ENCODE measurements at regions not wholly inside any gene's neighbourhood (a gene's known extent, or its start where the extent isn't known, plus 50 kb on each side); places are given as distances from the start of the nearest gene placed in this dataset.
"Not testable (repeated sequence)": the region's sequence is repeated elsewhere in the genome, so short reads cannot be mapped to it uniquely, and the experiment has no call there.

DNA sequence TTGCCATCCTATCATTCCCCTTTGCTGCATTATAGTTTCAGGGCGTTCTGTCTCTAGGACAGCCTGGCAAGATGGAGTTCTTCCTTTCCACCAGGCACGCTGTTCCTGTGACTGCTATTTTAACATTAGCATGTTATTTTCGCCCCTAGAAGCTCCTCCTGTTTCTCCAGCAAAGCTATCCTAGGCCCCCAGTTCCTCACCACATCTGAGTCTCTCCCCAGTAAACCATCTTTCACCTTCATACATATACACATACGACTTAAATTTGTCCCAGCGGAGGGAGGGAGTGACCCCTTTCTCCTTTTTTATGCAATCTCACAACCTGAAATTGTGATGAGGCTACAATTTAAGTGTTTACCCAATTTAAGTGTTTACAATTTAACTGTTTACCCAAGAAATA lies 66.7 kb upstream of the FRMD6 start:
- no peak for DNase-seq (ENCODE audit: low read depth)
- TF ChIP-seq, protein P1, sequence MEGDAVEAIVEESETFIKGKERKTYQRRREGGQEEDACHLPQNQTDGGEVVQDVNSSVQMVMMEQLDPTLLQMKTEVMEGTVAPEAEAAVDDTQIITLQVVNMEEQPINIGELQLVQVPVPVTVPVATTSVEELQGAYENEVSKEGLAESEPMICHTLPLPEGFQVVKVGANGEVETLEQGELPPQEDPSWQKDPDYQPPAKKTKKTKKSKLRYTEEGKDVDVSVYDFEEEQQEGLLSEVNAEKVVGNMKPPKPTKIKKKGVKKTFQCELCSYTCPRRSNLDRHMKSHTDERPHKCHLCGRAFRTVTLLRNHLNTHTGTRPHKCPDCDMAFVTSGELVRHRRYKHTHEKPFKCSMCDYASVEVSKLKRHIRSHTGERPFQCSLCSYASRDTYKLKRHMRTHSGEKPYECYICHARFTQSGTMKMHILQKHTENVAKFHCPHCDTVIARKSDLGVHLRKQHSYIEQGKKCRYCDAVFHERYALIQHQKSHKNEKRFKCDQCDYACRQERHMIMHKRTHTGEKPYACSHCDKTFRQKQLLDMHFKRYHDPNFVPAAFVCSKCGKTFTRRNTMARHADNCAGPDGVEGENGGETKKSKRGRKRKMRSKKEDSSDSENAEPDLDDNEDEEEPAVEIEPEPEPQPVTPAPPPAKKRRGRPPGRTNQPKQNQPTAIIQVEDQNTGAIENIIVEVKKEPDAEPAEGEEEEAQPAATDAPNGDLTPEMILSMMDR (conservative IDR thresholded peaks at IDR 0.05; ENCODE audit: low read depth, low read length): no peak

DNA sequence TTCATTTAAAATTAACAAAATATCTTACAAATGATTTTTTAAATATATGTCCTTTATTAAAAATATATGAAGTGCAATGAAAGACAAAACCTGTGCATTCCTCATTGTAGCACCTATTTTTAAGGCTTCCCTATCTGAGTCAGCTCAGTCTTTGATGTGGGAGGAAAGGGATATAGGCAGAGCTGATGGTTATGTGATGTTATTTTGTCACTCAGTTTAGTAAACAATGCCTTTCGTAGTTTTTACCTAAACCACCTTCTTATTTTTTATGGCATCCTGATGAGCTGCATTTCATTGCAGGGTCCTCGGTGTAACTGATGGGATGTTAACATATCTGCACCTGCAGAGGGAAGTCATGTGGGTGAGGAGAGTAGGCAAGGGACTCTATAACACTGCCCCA lies 58.9 kb upstream of the FRMD6 start:
- DNase-seq (ENCODE audit: low read depth): no peak
- H3K4me3 ChIP-seq (ENCODE audit: low read length): no peak overlapping the region
- TF ChIP-seq, protein P1 (conservative IDR thresholded peaks at IDR 0.05; ENCODE audit: low read depth, low read length): no peak

More for the DNA sequence above, 66.7 kb upstream of the FRMD6 start:
- H3K4me3 ChIP-seq (ENCODE audit: low read length): no peak overlapping the region

DNA sequence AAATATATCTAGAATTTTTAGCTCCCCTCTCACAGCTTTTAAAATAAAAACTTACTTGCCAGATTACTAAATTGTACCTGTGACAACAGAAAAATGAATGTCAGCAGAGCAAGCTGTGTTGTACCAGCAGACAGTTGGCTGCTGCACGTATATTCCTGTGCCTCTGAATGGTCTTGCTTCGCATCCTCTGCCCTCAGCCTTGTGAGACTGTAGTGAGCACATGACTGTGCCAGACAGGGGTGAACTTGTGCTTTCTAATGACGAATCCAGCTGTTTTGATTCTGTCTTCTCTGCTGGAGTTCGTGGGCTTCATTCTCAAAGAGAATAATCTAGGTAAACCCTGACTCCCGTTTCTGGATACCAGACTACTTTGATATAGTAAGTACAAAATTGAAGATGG lies 58.3 kb upstream of the FRMD6 start:
- no peak for DNase-seq (ENCODE audit: low read depth)
- no peak overlapping the region for H3K4me3 ChIP-seq (ENCODE audit: low read length)
- TF ChIP-seq, protein P1 (conservative IDR thresholded peaks at IDR 0.05; ENCODE audit: low read depth, low read length): no peak

DNA sequence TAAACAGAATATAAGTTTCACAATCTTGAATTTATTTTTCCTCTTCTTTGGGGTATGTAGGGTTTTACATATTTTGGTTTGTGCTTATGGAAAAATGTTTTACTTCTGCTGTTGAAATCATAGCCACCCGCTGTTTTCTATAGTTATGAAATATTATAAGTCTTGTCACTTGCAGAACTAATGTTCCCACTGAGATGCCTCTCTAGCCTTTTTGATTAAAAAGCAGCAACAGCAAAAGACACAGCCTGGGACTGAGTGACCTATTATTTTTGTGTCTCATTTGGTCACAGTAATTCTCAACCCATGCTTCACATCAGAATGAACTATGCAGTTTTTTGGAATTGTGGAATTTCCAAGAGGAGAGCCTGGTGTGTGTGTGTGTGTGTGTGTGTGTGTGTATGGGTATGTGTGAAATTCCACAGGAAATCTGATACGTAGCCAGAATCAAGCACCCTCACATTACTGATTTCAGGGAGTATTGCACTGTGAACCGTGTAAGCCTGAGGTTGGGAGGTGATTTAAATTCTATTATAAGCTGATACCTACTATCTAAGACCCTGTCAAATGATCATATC lies 55.7 kb upstream of the FRMD6 start:
- TF ChIP-seq, protein P1 (conservative IDR thresholded peaks at IDR 0.05; ENCODE audit: low read depth, low read length): no peak
- no peak overlapping the region for H3K4me3 ChIP-seq (ENCODE audit: low read length)

DNA sequence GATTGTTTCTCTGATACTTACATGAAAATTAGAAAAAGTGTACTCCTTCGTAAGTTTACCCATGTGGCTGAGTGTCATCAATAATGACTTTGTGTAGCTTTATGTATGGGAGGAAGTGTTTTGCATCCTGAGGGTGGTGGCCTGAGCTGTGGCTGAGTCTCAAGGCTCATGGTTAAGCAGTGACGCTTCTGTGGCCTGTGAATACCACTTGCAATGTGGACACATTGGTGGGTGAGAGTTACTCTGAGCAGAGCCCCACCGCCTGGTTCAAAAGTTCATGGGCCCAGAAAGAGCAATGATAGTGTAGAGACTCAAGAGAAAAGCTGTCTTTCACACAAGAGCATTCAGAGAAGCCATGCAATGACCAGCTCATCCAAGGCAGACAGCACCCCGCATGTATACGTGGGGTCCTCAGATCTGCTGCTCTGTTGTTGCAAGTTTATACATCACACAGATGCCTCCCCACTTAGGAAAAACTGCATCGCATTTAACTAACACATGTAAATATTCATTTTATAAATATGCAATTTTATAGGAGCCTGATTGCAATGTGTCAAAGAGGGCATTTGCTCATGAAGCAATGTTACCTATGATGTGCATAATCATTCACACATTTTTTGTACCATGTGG lies 55.1 kb upstream of the FRMD6 start:
- DNase-seq (ENCODE audit: low read depth): no peak
- TF ChIP-seq, protein P1 (conservative IDR thresholded peaks at IDR 0.05; ENCODE audit: low read depth, low read length): no peak
- no peak overlapping the region for H3K4me3 ChIP-seq (ENCODE audit: low read length)

More for the DNA sequence above, 55.7 kb upstream of the FRMD6 start:
- DNase-seq (ENCODE audit: low read depth): no peak

DNA sequence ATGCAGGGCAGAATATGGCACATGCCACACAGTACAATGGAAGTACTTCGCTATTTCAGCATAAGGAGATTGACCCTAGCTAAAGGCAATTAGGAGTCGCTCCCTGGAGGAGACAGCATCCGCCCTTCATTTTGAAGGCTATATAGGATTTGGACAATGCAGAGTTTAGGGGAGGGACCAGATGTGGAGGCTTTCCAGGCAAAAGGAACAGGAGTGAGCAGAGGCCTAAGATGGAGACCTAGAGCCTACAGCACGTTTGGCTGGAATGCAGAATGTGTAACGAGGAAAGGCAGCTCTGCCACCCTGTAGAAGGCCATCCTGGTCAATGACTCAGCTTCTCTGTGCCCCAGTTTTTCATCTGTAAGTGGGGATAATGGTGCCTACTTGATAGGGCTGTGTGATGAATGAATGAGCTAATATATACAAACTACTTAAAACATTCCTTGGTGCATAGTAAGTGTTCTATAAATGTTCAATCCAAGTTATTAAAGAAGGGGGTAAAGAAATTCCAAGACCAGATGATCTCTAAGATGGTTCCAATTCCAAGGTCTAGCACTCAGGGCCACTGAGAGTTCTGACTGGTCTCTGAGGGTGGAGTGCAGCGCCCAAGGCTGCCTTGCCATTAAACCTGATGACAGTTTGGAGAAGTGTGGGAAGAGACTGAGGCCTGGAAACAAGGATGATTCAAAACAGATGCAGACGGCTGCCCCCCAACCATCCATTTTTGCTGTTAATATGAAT lies 54.3 kb upstream of the FRMD6 start:
- no peak for DNase-seq (ENCODE audit: low read depth)
- H3K4me3 ChIP-seq (ENCODE audit: low read length): no peak overlapping the region
- TF ChIP-seq, protein P1 (conservative IDR thresholded peaks at IDR 0.05; ENCODE audit: low read depth, low read length): no peak

DNA sequence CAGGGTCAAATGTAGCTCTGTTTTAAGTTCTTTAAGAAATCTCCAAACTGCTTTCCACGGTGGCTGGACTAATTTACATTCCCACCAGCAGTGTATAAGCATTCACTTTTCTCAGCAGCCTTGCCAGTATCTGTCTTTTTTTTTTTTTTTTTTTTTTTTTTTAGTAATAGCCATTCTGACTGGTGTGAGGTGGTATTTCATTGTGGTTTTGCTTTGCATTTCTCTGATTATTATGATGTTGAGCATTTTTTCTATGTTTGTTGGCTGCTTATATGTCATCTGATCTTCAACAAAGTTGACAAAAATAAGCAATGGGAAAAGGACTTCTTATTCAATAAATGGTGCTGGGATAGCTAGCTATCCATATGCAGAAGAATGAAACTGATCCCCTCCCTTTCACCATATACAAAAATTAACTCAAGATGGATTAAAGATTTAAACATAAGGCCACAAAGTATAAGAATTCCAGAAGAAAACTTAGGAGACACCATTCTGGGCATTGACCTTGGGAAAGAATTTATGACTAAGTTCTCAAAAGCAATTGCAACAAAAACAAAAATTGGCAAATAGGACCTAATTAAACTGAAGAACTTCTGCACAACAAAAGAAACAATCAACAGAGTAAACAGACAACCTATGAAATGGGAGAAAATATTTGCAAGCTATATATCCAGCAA lies 52.6 kb upstream of the FRMD6 start:
- H3K4me3 ChIP-seq (ENCODE audit: low read length); DNase-seq (ENCODE audit: low read depth): not testable (repeated sequence)
